PFSK-1 (cell line): ENCODE measurements at regions not wholly inside any gene's neighbourhood (a gene's known extent, or its start where the extent isn't known, plus 50 kb on each side); places are given as distances from the start of the nearest gene placed in this dataset.

ENCODE experiments used
- FOXP2 ChIP-seq: optimal IDR thresholded peaks from 2 replicates; pipeline ENCODE3; 2011; ENCODE audit warnings: borderline replicate concordance, control low read depth, inconsistent platforms; ENCODE audit not compliant: insufficient read depth; ENCODE audit errors: extremely low read length, extremely low read depth
- POLR2AphosphoS5 ChIP-seq: IDR thresholded peaks from 2 replicates; pipeline ENCODE4 v1.6.1; 2012; ENCODE audit warnings: low read depth, mild to moderate bottlenecking, control low read depth, low read length, moderate library complexity
- SIN3A ChIP-seq: IDR thresholded peaks from 2 replicates; pipeline ENCODE4 v1.6.1; 2012; ENCODE audit warnings: mild to moderate bottlenecking, low read length, moderate library complexity, borderline replicate concordance; ENCODE audit not compliant: insufficient read depth
- TAF1 ChIP-seq: IDR thresholded peaks from 2 replicates; pipeline ENCODE4 v1.6.1; 2012; ENCODE audit warnings: low read length, control low read depth, borderline replicate concordance; ENCODE audit not compliant: insufficient read depth
- TF ChIP-seq, protein P1 (sequence below), 2 experiments: IDR thresholded peaks; 2 replicates each; pipeline versions ENCODE4 v1.6.1 to v1.8.0; 2011 to 2012; ENCODE audit warnings: low read depth in 2 of 2, low read length in 2 of 2, control low read depth in 1 of 2, inconsistent platforms in 1 of 2, mild to moderate bottlenecking in 1 of 2, moderate library complexity in 1 of 2; ENCODE audit not compliant: insufficient read depth in 1 of 2

DNA sequence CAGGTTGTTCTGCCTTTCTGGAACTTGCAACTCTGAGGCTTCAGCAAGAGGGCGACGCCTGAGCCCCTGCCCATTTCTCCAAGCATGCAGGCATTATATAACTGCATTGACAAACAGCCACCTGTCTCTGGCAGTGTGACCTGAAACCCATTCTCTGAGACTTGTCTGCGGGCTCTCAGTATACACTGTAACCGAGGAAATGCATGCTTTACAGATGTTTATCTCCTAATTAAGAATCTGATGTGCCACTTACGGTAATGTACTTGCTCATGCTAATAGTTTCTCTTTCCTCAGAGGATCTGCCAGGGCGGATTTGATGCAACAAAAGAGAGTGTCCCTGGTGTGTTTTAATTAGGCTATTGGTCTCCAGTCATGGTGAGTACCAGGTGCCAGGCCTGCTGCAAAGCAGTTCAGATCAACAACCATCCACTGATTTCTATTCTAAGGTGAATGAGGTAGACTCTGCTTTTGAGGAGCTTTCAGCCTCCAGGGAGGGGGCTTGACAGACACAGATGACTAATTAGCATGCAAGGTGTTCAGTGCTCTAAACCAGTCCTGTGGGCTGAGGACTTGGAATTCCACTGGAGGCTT, 593.7 kb upstream of the KLF4 start:
- TF ChIP-seq TAF1 (no peak), POLR2AphosphoS5 (no peak), SIN3A (no peak), FOXP2 (no peak)
- TF ChIP-seq, protein P1, sequence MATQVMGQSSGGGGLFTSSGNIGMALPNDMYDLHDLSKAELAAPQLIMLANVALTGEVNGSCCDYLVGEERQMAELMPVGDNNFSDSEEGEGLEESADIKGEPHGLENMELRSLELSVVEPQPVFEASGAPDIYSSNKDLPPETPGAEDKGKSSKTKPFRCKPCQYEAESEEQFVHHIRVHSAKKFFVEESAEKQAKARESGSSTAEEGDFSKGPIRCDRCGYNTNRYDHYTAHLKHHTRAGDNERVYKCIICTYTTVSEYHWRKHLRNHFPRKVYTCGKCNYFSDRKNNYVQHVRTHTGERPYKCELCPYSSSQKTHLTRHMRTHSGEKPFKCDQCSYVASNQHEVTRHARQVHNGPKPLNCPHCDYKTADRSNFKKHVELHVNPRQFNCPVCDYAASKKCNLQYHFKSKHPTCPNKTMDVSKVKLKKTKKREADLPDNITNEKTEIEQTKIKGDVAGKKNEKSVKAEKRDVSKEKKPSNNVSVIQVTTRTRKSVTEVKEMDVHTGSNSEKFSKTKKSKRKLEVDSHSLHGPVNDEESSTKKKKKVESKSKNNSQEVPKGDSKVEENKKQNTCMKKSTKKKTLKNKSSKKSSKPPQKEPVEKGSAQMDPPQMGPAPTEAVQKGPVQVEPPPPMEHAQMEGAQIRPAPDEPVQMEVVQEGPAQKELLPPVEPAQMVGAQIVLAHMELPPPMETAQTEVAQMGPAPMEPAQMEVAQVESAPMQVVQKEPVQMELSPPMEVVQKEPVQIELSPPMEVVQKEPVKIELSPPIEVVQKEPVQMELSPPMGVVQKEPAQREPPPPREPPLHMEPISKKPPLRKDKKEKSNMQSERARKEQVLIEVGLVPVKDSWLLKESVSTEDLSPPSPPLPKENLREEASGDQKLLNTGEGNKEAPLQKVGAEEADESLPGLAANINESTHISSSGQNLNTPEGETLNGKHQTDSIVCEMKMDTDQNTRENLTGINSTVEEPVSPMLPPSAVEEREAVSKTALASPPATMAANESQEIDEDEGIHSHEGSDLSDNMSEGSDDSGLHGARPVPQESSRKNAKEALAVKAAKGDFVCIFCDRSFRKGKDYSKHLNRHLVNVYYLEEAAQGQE (IDR thresholded peaks at IDR 0.05; ENCODE audit: insufficient read depth in 1 of 2, low read depth in 2 of 2, low read length in 2 of 2): no peak

DNA sequence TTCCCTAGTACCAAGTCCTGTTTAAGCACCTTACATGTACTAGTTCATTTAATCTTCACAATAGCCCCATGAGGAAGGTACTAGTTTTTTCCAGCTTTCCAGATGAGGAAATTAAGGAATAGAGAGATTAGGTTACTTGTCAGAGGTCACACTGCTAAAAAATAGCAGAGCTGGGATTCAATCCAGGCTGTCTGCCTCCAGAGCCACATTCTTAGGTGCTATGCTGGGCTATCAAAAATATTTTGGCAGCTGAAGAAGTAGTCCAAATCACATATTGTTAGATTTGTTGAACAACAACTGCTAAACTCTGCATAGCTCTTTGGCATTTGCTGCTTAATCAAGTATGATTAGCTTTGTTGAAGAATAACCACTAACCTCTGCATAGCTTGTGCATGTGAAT, 591.5 kb upstream of the KLF4 start:
- TF ChIP-seq FOXP2 (no peak), TAF1 (no peak), SIN3A (no peak), POLR2AphosphoS5 (no peak)
- TF ChIP-seq, protein P1 (IDR thresholded peaks at IDR 0.05; ENCODE audit: insufficient read depth in 1 of 2, low read depth in 2 of 2, low read length in 2 of 2): no peak

DNA sequence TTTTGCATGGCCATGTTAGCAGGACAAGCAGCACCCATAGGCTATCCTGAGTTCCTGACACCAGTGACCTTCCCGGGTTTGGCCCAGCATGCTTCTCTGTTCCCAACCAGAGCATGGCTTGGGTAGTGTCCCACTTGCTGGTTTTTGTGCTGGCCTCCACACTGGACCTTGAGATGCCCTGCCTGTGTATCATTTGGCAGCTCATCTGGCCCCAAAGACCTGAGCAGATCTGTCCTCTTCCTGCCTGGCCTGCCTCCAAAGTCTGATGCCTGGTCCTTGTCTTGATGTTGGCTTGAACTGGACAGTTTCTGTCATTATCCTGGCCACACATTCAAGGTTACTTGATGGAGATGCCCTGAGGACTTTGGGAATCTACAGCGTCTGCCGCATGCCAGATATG, 590.7 kb upstream of the KLF4 start:
- TF ChIP-seq POLR2AphosphoS5 (no peak), TAF1 (no peak), FOXP2 (no peak)

DNA sequence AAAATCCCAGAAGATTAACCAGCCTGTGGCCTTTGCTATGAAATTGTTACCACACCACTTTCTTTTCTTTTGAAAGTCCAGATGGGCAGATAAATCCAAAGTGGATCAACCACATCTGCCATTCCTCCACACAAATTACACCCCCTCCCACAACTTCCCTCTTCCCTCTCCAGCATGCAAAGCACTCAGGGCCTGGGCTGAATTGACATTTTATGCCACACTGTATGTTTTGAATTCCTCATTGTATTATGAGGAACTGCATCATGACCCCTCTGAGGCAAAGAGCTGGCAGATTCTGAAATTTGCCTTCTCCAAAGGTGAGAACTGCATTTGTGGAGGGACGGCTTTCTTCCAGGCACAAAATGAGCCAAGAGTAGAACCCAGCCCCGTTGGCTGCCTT, 589.2 kb upstream of the KLF4 start:
- TF ChIP-seq TAF1 (no peak), POLR2AphosphoS5 (no peak), FOXP2 (no peak), SIN3A (no peak)
- TF ChIP-seq, protein P1 (IDR thresholded peaks at IDR 0.05; ENCODE audit: insufficient read depth in 1 of 2, low read depth in 2 of 2, low read length in 2 of 2): no peak

DNA sequence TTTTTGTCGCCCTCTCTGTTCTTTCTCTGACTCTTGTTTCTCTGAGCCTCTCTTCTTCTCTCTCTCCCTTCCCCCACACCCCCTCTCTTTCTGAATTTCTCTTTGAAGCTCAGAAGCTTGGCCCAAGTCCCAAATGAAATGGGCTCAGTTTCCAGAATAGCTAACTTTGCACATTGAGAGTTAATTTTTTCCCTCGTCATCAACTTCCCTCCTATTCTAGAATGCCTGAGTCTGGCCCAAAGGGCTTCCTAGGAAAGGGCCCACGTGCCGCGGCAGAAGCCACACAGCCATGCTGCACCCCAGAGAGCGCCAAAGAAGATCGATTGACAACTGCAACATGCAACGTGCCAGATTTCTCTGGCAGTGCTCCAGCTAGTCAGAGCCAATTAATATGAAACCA, 588.8 kb upstream of the KLF4 start:
- TF ChIP-seq SIN3A (no peak), POLR2AphosphoS5 (no peak), FOXP2 (no peak), TAF1 (no peak)
- TF ChIP-seq, protein P1 (IDR thresholded peaks at IDR 0.05; ENCODE audit: insufficient read depth in 1 of 2, low read depth in 2 of 2, low read length in 2 of 2): no peak
